ENCODE measurements at regions not wholly inside any gene's neighbourhood (a gene's known extent, or its start where the extent isn't known, plus 50 kb on each side); places are given as distances from the start of the nearest gene placed in this dataset.
A peak's percentile ranks its signal among the peaks of the same experiment; 100 is the strongest.

GRCh38 chr6:9116026-9116425 lies 680.7 kb upstream of the SLC35B3 start:
- WGBS, 2 experiments (ENCODE audit: extremely low coverage in 2 of 2, insufficient read length in 1 of 2): no CpG with 5 or more reads among the region's 6 CpGs
- Histone ChIP-seq H2BK120ac (ENCODE audit: low read depth, low read length) (peak overlapping the region; percentile 64), H3K9me1 (ENCODE audit: insufficient read depth, low read length) (no peaks in the 10 kb centered on the region), H2AK9ac (replicated peaks; ENCODE audit: low read depth, low read length, poor library complexity) (no peak overlapping the region), H3K27ac (ENCODE audit: insufficient read depth, low read length) (peak overlapping the region; percentile 29; the same call in 1 of the 2 replicates), H3K27me3 (ENCODE audit: control insufficient read depth, insufficient read depth, low read length) (no peaks in the 10 kb centered on the region), H4K5ac (ENCODE audit: low read depth, low read length) (no peak overlapping the region), H3K4me2 (ENCODE audit: low read depth, low read length) (peak overlapping the region; percentile 57), H2BK15ac (ENCODE audit: low read depth, low read length) (0 out of 3 replicates have a peak overlapping the region, but pooled peaks have one; percentile 19), H4K20me1 (ENCODE audit: insufficient read depth, low read length) (no peaks in the 10 kb centered on the region), H3K4ac (ENCODE audit: low read depth, low read length) (peak overlapping the region; percentile 69), H3K9ac (ENCODE audit: low read depth, low read length) (no peak overlapping the region), H3K9me3 (ENCODE audit: control insufficient read depth, insufficient read depth, low read length) (no peaks in the 10 kb centered on the region), H3K18ac (ENCODE audit: low read depth, low read length) (peak overlapping the region; percentile 15; the same call in 1 of the 2 replicates), H3K14ac (replicated peaks; ENCODE audit: low read depth, low read length) (0 out of 2 replicates have a peak overlapping the region, but pooled peaks have one; percentile 44), H3K56ac (ENCODE audit: extremely low read depth, insufficient read depth, low read length) (no peak overlapping the region), H3K4me3 (ENCODE audit: insufficient read depth, low read depth, low read length) (no peak overlapping the region), H3K23ac (ENCODE audit: low read depth, low read length) (peak overlapping the region; percentile 75; the same call in 1 of the 2 replicates), H2AK5ac (ENCODE audit: low read depth, low read length) (no peak overlapping the region), H4K91ac (ENCODE audit: insufficient read depth, low read depth, low read length) (peak overlapping the region; percentile 71; the same call in 1 of the 2 replicates), H3K4me1 (ENCODE audit: control insufficient read depth, insufficient read depth, low read length) (no peaks in the 10 kb centered on the region), H3K79me1 (ENCODE audit: low read depth in 1 of 2, low read length in 2 of 2) (no peaks in the 10 kb centered on the region), H3K36me3 (ENCODE audit: control insufficient read depth, insufficient read depth, low read length) (no peaks in the 10 kb centered on the region), H4K8ac (ENCODE audit: low read depth in 2 of 2, low read length in 2 of 2) (peak overlapping the region; percentile 67 to 79), H2BK5ac (ENCODE audit: low read depth, low read length, poor library complexity, severe bottlenecking) (no peak overlapping the region), H2AFZ (replicated peaks; ENCODE audit: low read length, poor library complexity) (peak overlapping the region; percentile 83), H2BK20ac (ENCODE audit: low read depth, low read length) (peak overlapping the region; percentile 55; the same call in 1 of the 2 replicates)
- in situ Hi-C loops (cut with MboI; ENCODE audit: low sequenced_read_pairs): no loop called here
- TF ChIP-seq, protein P1, sequence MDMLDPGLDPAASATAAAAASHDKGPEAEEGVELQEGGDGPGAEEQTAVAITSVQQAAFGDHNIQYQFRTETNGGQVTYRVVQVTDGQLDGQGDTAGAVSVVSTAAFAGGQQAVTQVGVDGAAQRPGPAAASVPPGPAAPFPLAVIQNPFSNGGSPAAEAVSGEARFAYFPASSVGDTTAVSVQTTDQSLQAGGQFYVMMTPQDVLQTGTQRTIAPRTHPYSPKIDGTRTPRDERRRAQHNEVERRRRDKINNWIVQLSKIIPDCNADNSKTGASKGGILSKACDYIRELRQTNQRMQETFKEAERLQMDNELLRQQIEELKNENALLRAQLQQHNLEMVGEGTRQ (IDR thresholded peaks at IDR 0.05; ENCODE audit: low read depth, low read length): no peak
- TF ChIP-seq FOS (IDR thresholded peaks at IDR 0.05; ENCODE audit: low read depth, low read length): peak; percentile 20; the same call in 1 of the 2 replicates
- intact Hi-C loops (cut with micrococcal nuclease): no loop called here
- peak; percentile 85 for ATAC-seq (ENCODE audit: low read depth)
- DNase-seq: peak; percentile 79
- dilution Hi-C loops (cut with HindIII; ENCODE audit: low sequenced_read_pairs, unreplicated experiment): no loop called here
- CTCF ChIA-PET: interaction anchor here (0.6 kb wide), 1 partner anchor 251 kb away, joined by 3 read pairs; no protein-coding TSS in a partner anchor
- POLR2A ChIA-PET (ENCODE audit: unreplicated experiment): no interaction called here
- BruUV-seq (replicated peaks): no TSS peak
